GM12878 (cell line): ENCODE measurements at regions not wholly inside any gene's neighbourhood (a gene's known extent, or its start where the extent isn't known, plus 50 kb on each side); places are given as distances from the start of the nearest gene placed in this dataset.
A peak's percentile ranks its signal among the peaks of the same experiment; 100 is the strongest.

ENCODE experiments used
- ATAC-seq: fragments of 200-7000 bp; cut with Tn5 transposase; 3 replicates; pipeline ENCODE4 v1.9.1; 2020; ENCODE audit warnings: mild to moderate bottlenecking, moderate library complexity
- BruUV-seq: library from RNA; stranded (reverse); fragments of 400-500 nt; replicated peaks from 2 replicates; lab custom pipeline; 2021; lab: Mats Ljungman, UMichigan
- CTCF ChIA-PET: fragments of 300-600 bp; sonication (Branson Sonifier 250); formaldehyde crosslinking; extraction: SDS; loops from one replicate; lab custom pipeline; 2021; ENCODE audit warnings: inconsistent platforms; lab: Yijun Ruan, JAX
- POLR2A ChIA-PET: fragments of 350-600 bp; formaldehyde crosslinking; extraction: SDS; loops from one replicate; lab custom pipeline; 2021; ENCODE audit warnings: inconsistent platforms; lab: Charles Lee
- RAD21 ChIA-PET: fragments of 300-600 bp; sonication (Branson Sonifier 250); formaldehyde crosslinking; loops from one replicate; lab custom pipeline; 2023; ENCODE audit warnings: antibody characterized with exemption; ENCODE audit not compliant: unreplicated experiment; lab: Charles Lee
- SMC1A ChIA-PET: fragments of 300-600 bp; sonication (Branson Sonifier 250); formaldehyde crosslinking; loops from one replicate; lab custom pipeline; 2023; ENCODE audit not compliant: unreplicated experiment, uncharacterized antibody; lab: Charles Lee
- DNase-seq: peaks from one replicate; pipeline ENCODE4 v3.0.0-alpha.2; 2011; ENCODE audit warnings: low read depth, low spot score
- FAIRE-seq: peaks from 3 replicates; lab custom pipeline; 2011; peaks lifted over from hg19 to GRCh38; lab: Jason Lieb, UNC
- H2AFZ ChIP-seq: 2 replicates; pipeline ENCODE4 v1.6.0; 2011; ENCODE audit warnings: low read depth, low read length, control low read depth; ENCODE audit not compliant: control insufficient read depth
- H3K27ac ChIP-seq: 2 replicates; pipeline ENCODE4 v1.5.1; 2011; ENCODE audit warnings: control low read depth; ENCODE audit not compliant: control insufficient read depth, insufficient read depth
- H3K27me3 ChIP-seq, 2 experiments: replicated peaks in 1 of 2; 2 replicates each; pipeline versions ENCODE4 v1.6.0 to v1.6.1; 2011; ENCODE audit warnings: low read length in 1 of 2; ENCODE audit not compliant: control insufficient read depth in 2 of 2, insufficient read depth in 2 of 2
- H3K36me3 ChIP-seq, 2 experiments: 2 replicates each; pipeline ENCODE4 v1.5.1; 2011; ENCODE audit warnings: low read length in 1 of 2; ENCODE audit not compliant: control insufficient read depth in 2 of 2, insufficient read depth in 2 of 2
- H3K4me1 ChIP-seq: 2 replicates; pipeline ENCODE4 v1.6.1; 2011; ENCODE audit warnings: mild to moderate bottlenecking, low read length, moderate library complexity, mixed read lengths; ENCODE audit not compliant: control insufficient read depth, insufficient read depth
- H3K4me2 ChIP-seq: 2 replicates; pipeline ENCODE4 v1.6.0; 2011; ENCODE audit warnings: control low read depth; ENCODE audit not compliant: control insufficient read depth, insufficient read depth
- H3K4me3 ChIP-seq: fragments of 200-600 bp; sonication (generic); 2 replicates; pipeline ENCODE4 v1.5.1; 2016
- H3K79me2 ChIP-seq: 2 replicates; pipeline ENCODE4 v1.6.0; 2011; ENCODE audit warnings: low read length; ENCODE audit not compliant: control insufficient read depth, insufficient read depth
- H3K9ac ChIP-seq: 2 replicates; pipeline ENCODE4 v1.8.0; 2011; ENCODE audit warnings: low read length, control low read depth, mixed read lengths; ENCODE audit not compliant: control insufficient read depth, insufficient read depth
- H3K9me3 ChIP-seq: replicated peaks from 3 replicates; pipeline ENCODE4 v1.5.1; 2011; ENCODE audit warnings: mild to moderate bottlenecking, low read length; ENCODE audit not compliant: control insufficient read depth, insufficient read depth
- H4K20me1 ChIP-seq: 2 replicates; pipeline ENCODE4 v1.6.0; 2011; ENCODE audit not compliant: control insufficient read depth, insufficient read depth
- CEBPZ ChIP-seq: fragments of 150-350 bp; IDR thresholded peaks from 2 replicates; pipeline ENCODE4 v1.6.1; 2016; ENCODE audit warnings: low read depth, low read length
- ETV6 ChIP-seq, 2 experiments: fragments of 450-650 bp in 1 of 2; IDR thresholded peaks in 1 of 2; conservative IDR thresholded peaks in 1 of 2; 2 replicates each; pipeline ENCODE4 v1.6.1; 2014; ENCODE audit warnings: antibody characterized with exemption in 1 of 2, borderline replicate concordance in 1 of 2, low read depth in 1 of 2, mild to moderate bottlenecking in 1 of 2, moderate library complexity in 1 of 2
- HDGF ChIP-seq: fragments of 450-650 bp; IDR thresholded peaks from 2 replicates; pipeline ENCODE4 v1.6.1; 2016; ENCODE audit warnings: antibody characterized with exemption
- NFYA ChIP-seq: IDR thresholded peaks from 2 replicates; pipeline ENCODE4 v1.6.1; 2011; ENCODE audit warnings: low read depth, mild to moderate bottlenecking, low read length, improper control_type of control experiment, borderline replicate concordance
- RAD21 ChIP-seq: IDR thresholded peaks from 2 replicates; pipeline ENCODE4 v1.6.1; 2011; ENCODE audit warnings: mild to moderate bottlenecking, low read depth, low read length, moderate library complexity; ENCODE audit not compliant: insufficient read depth
- RB1 ChIP-seq: fragments of 450-650 bp; formaldehyde crosslinking; IDR thresholded peaks from 2 replicates; pipeline ENCODE4 v1.6.1; 2017; ENCODE audit warnings: mild to moderate bottlenecking, borderline replicate concordance
- RUNX3 ChIP-seq: IDR thresholded peaks from 2 replicates; pipeline ENCODE4 v1.6.1; 2012; ENCODE audit warnings: low read length, inconsistent platforms
- SMC3 ChIP-seq: IDR thresholded peaks from 2 replicates; pipeline ENCODE4 v1.6.1; 2011; ENCODE audit warnings: low read length, improper control_type of control experiment, borderline replicate concordance
- WGBS: methylation state at CpG from one replicate; pipeline ENCODE4 v1.1.6; 2016; ENCODE audit warnings: low lambda C conversion rate; ENCODE audit not compliant: insufficient replicate concordance, insufficient coverage; ENCODE audit errors: missing lambda C conversion rate; 5-methylcytosine and 5-hydroxymethylcytosine counted together
- in situ Hi-C: fragments of 300-500 bp; cut with MboI; formaldehyde crosslinking; loops from 9 replicates; pipeline ENCODE4 v1.14.3; 2018; ENCODE audit warnings: mixed read lengths
- intact Hi-C: fragments of 100-400 bp; cut with micrococcal nuclease; formaldehyde crosslinking; loops from one replicate; pipeline ENCODE4 v1.14.2; 2022; ENCODE audit not compliant: unreplicated experiment
- TF ChIP-seq, protein P1 (sequence below), 3 experiments: IDR thresholded peaks in 2 of 3; conservative IDR thresholded peaks in 1 of 3; 2 replicates each; pipeline ENCODE4 v1.5.1; 2011; ENCODE audit warnings: low read depth in 3 of 3, low read length in 3 of 3, mild to moderate bottlenecking in 3 of 3, control low read depth in 2 of 3, moderate library complexity in 2 of 3, inconsistent platforms in 1 of 3, mixed read lengths in 1 of 3; ENCODE audit not compliant: control insufficient read depth in 2 of 3, insufficient read depth in 1 of 3; ENCODE audit errors: extremely low read depth in 1 of 3
- TF ChIP-seq, protein P2 (sequence below): fragments of 450-650 bp; formaldehyde crosslinking; IDR thresholded peaks from 2 replicates; pipeline ENCODE4 v1.4.0; 2022; ENCODE audit warnings: mild to moderate bottlenecking, moderate library complexity

GRCh38 chr5:148733601-148734438 is 79.5 kb upstream of the HTR4 start:
- WGBS: 35% methylated on average over 10 of the region's 11 CpGs
- H3K9me3 ChIP-seq: no peaks in the 10 kb centered on the region
- H3K9ac ChIP-seq: no peak overlapping the region
- TF ChIP-seq RUNX3 (no peak), SMC3 (peak; percentile 93), CEBPZ (no peak), HDGF (no peak), ETV6 (conservative IDR thresholded peaks at IDR 0.05 in 1 of 2, IDR thresholded peaks at IDR 0.05 in 1 of 2; ENCODE audit: borderline replicate concordance in 1 of 2, low read depth in 1 of 2) (no peak), RB1 (no peak), NFYA (no peak), RAD21 (peak; percentile 84)
- TF ChIP-seq, protein P1, sequence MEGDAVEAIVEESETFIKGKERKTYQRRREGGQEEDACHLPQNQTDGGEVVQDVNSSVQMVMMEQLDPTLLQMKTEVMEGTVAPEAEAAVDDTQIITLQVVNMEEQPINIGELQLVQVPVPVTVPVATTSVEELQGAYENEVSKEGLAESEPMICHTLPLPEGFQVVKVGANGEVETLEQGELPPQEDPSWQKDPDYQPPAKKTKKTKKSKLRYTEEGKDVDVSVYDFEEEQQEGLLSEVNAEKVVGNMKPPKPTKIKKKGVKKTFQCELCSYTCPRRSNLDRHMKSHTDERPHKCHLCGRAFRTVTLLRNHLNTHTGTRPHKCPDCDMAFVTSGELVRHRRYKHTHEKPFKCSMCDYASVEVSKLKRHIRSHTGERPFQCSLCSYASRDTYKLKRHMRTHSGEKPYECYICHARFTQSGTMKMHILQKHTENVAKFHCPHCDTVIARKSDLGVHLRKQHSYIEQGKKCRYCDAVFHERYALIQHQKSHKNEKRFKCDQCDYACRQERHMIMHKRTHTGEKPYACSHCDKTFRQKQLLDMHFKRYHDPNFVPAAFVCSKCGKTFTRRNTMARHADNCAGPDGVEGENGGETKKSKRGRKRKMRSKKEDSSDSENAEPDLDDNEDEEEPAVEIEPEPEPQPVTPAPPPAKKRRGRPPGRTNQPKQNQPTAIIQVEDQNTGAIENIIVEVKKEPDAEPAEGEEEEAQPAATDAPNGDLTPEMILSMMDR (IDR thresholded peaks at IDR 0.05 in 2 of 3, conservative IDR thresholded peaks at IDR 0.05 in 1 of 3; ENCODE audit: control insufficient read depth in 2 of 3, extremely low read depth in 1 of 3, insufficient read depth in 1 of 3, low read depth in 3 of 3, low read length in 3 of 3): peak; percentile 53 to 75 (median 60)
- TF ChIP-seq, protein P2, sequence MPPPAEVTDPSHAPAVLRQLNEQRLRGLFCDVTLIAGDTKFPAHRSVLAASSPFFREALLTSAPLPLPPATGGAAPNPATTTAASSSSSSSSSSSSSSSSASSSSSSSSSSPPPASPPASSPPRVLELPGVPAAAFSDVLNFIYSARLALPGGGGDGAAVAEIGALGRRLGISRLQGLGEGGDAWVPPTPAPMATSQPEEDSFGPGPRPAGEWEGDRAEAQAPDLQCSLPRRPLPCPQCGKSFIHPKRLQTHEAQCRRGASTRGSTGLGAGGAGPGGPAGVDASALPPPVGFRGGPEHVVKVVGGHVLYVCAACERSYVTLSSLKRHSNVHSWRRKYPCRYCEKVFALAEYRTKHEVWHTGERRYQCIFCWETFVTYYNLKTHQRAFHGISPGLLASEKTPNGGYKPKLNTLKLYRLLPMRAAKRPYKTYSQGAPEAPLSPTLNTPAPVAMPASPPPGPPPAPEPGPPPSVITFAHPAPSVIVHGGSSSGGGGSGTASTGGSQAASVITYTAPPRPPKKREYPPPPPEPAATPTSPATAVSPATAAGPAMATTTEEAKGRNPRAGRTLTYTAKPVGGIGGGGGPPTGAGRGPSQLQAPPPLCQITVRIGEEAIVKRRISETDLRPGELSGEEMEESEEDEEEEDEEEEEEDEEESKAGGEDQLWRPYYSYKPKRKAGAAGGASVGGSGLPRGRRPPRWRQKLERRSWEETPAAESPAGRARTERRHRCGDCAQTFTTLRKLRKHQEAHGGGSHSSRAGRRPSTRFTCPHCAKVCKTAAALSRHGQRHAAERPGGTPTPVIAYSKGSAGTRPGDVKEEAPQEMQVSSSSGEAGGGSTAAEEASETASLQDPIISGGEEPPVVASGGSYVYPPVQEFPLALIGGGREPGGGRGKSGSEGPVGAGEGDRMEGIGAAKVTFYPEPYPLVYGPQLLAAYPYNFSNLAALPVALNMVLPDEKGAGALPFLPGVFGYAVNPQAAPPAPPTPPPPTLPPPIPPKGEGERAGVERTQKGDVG (CRISPR knock-in tag): no peak
- H3K4me1 ChIP-seq: peaks cover 3% of the 10 kb centered on the region; the same call in 1 of the 2 replicates
- H3K79me2 ChIP-seq: no peaks in the 10 kb centered on the region
- DNase-seq (no peak), FAIRE-seq (no peak), ATAC-seq (peak; percentile 72)
- intact Hi-C loops (loop anchor here (1.0 to 5.0 kb wide), 5 partner anchors 223 to 537 kb away; no protein-coding TSS in a partner anchor), in situ Hi-C loops (loop anchor here (10.0 kb wide), 1 partner anchor 381 kb away; no protein-coding TSS in a partner anchor)
- H3K4me3 ChIP-seq: no peak overlapping the region
- ChIA-PET CTCF (interaction anchor here (0.6 to 17.0 kb wide), 43 partner anchors 7 to 874 kb away, joined by 3 to 523 read pairs (median 5); no protein-coding TSS in a partner anchor), POLR2A (no interaction called here), SMC1A (interaction anchor here (1.0 to 7.1 kb wide), 26 partner anchors 7 to 388 kb away, joined by 3 to 101 read pairs (median 4); no protein-coding TSS in a partner anchor), RAD21 (interaction anchor here (0.6 to 9.0 kb wide), 17 partner anchors 8 to 784 kb away, joined by 3 to 91 read pairs (median 4); no protein-coding TSS in a partner anchor)
- H4K20me1 ChIP-seq: no peaks in the 10 kb centered on the region
- H2AFZ ChIP-seq: peak overlapping the region; percentile 28; the same call in 1 of the 2 replicates
- BruUV-seq: no TSS peak
- no peak overlapping the region for H3K27ac ChIP-seq
- no peak overlapping the region for H3K4me2 ChIP-seq
- H3K27me3 ChIP-seq: no peaks in the 10 kb centered on the region; a peak in 1 of 4 replicates
- H3K36me3 ChIP-seq: no peaks in the 10 kb centered on the region
